ENCODE measurements at regions not wholly inside any gene's neighbourhood (a gene's known extent, or its start where the extent isn't known, plus 50 kb on each side); places are given as distances from the start of the nearest gene placed in this dataset.

GRCh38 chr18:24674605-24675004 lies 214.2 kb downstream of the HRH4 start:
- Histone ChIP-seq H3K9me3 (ENCODE audit: control insufficient read depth in 4 of 4, low read length in 3 of 4) (no peaks in the 10 kb centered on the region), H3K4me3 (ENCODE audit: low read depth in 1 of 3, low read length in 3 of 3) (no peak overlapping the region), H3K36me3 (ENCODE audit: control insufficient read depth in 4 of 4, insufficient read depth in 3 of 4, low read depth in 1 of 4, low read length in 3 of 4) (no peaks in the 10 kb centered on the region), H3K9ac (ENCODE audit: low read depth in 1 of 2, low read length in 2 of 2) (no peak overlapping the region), H3K27ac (ENCODE audit: low read depth in 1 of 2, low read length in 2 of 2) (no peak overlapping the region), H3K27me3 (ENCODE audit: control insufficient read depth in 4 of 4, insufficient read depth in 4 of 4, low read length in 3 of 4) (no peaks in the 10 kb centered on the region), H3K4me1 (ENCODE audit: control insufficient read depth in 4 of 4, insufficient read depth in 4 of 4, low read length in 3 of 4) (no peaks in the 10 kb centered on the region)
- DNase-seq (ENCODE audit: low spot score): no peak
- 71% methylated on average over 3 of the region's 3 CpGs for WGBS
- no peak for TF ChIP-seq TAF1 (conservative IDR thresholded peaks at IDR 0.05)
- no peak for TF ChIP-seq YY1 (IDR thresholded peaks at IDR 0.05)
- no peak for TF ChIP-seq HNF4A (conservative IDR thresholded peaks at IDR 0.05)
- no peak for TF ChIP-seq SP1 (IDR thresholded peaks at IDR 0.05)
- no peak for TF ChIP-seq HNF4G (IDR thresholded peaks at IDR 0.05)
- TF ChIP-seq EGR1 (IDR thresholded peaks at IDR 0.05; ENCODE audit: low read depth in 2 of 2): no peak
- TF ChIP-seq GABPA (IDR thresholded peaks at IDR 0.05 in 1 of 2, conservative IDR thresholded peaks at IDR 0.05 in 1 of 2): no peak
- no peak for TF ChIP-seq RXRA (IDR thresholded peaks at IDR 0.05)
- TF ChIP-seq ZBTB33 (IDR thresholded peaks at IDR 0.05): no peak
- TF ChIP-seq REST (IDR thresholded peaks at IDR 0.05): no peak
- TF ChIP-seq CTCF (IDR thresholded peaks at IDR 0.05; ENCODE audit: low read depth, low read length, missing input control): no peak
- no peak for TF ChIP-seq ATF3 (IDR thresholded peaks at IDR 0.05)
- no peak for TF ChIP-seq NR2F2 (IDR thresholded peaks at IDR 0.05)
- TF ChIP-seq FOXA1 (IDR thresholded peaks at IDR 0.05): no peak
- no peak for TF ChIP-seq JUND (IDR thresholded peaks at IDR 0.05)
- TF ChIP-seq RAD21 (IDR thresholded peaks at IDR 0.05): no peak
- no peak for TF ChIP-seq FOXA2 (IDR thresholded peaks at IDR 0.05)

GRCh38 chr18:24677011-24677410 lies 216.6 kb downstream of the HRH4 start:
- H3K4me1 ChIP-seq (ENCODE audit: control insufficient read depth in 4 of 4, insufficient read depth in 4 of 4, low read length in 3 of 4): no peaks in the 10 kb centered on the region
- no peaks in the 10 kb centered on the region for H3K27me3 ChIP-seq (ENCODE audit: control insufficient read depth in 4 of 4, insufficient read depth in 4 of 4, low read length in 3 of 4)
- H3K36me3 ChIP-seq (ENCODE audit: control insufficient read depth in 4 of 4, insufficient read depth in 3 of 4, low read depth in 1 of 4, low read length in 3 of 4): no peaks in the 10 kb centered on the region
- WGBS: 72% methylated on average over 1 of the region's 1 CpG
- H3K27ac ChIP-seq (ENCODE audit: low read depth in 1 of 2, low read length in 2 of 2): no peak overlapping the region
- H3K4me3 ChIP-seq (ENCODE audit: low read depth in 1 of 3, low read length in 3 of 3): no peak overlapping the region
- H3K9me3 ChIP-seq (ENCODE audit: control insufficient read depth in 4 of 4, low read length in 3 of 4): no peaks in the 10 kb centered on the region
- H3K9ac ChIP-seq (ENCODE audit: low read depth in 1 of 2, low read length in 2 of 2): no peak overlapping the region
- TF ChIP-seq RAD21 (IDR thresholded peaks at IDR 0.05) (no peak), HNF4G (IDR thresholded peaks at IDR 0.05) (no peak), REST (IDR thresholded peaks at IDR 0.05) (no peak), GABPA (IDR thresholded peaks at IDR 0.05 in 1 of 2, conservative IDR thresholded peaks at IDR 0.05 in 1 of 2) (no peak), FOXA2 (IDR thresholded peaks at IDR 0.05) (no peak), SP1 (IDR thresholded peaks at IDR 0.05) (no peak), FOXA1 (IDR thresholded peaks at IDR 0.05) (no peak), NR2F2 (IDR thresholded peaks at IDR 0.05) (no peak), ZBTB33 (IDR thresholded peaks at IDR 0.05) (no peak), RXRA (IDR thresholded peaks at IDR 0.05) (no peak), HNF4A (conservative IDR thresholded peaks at IDR 0.05) (no peak)
- DNase-seq (ENCODE audit: low spot score): no peak

All from liver (tissue), 8 donors.